Activated CD4-positive, alpha-beta memory T cell treated with anti-CD3 and anti-CD28 coated beads for 36 hours (primary cell): ENCODE measurements at regions not wholly inside any gene's neighbourhood (a gene's known extent, or its start where the extent isn't known, plus 50 kb on each side); places are given as distances from the start of the nearest gene placed in this dataset.

Experiments
- CTCF ChIA-PET: fragments of 350-600 bp; sonication (Branson Sonifier 250); formaldehyde crosslinking; loops from one replicate; lab custom pipeline; 2021; ENCODE audit warnings: antibody characterized with exemption, inconsistent platforms; lab: Charles Lee
- POLR2A ChIA-PET: fragments of 350-600 bp; sonication (Branson Sonifier 250); formaldehyde crosslinking; loops from one replicate; lab custom pipeline; 2021; ENCODE audit warnings: antibody characterized with exemption; lab: Charles Lee
- DNase-seq: peaks from one replicate; pipeline ENCODE4 v3.0.0-alpha.2; 2020
- H3K27ac Mint-ChIP-seq: one replicate; pipeline ENCODE4 v1.8.0; 2021; ENCODE audit warnings: mixed read lengths
- H3K27me3 Mint-ChIP-seq: one replicate; pipeline ENCODE4 v1.8.0; 2021; ENCODE audit warnings: mixed read lengths
- H3K36me3 Mint-ChIP-seq: one replicate; pipeline ENCODE4 v1.8.0; 2021; ENCODE audit warnings: mixed read lengths
- H3K4me1 Mint-ChIP-seq: one replicate; pipeline ENCODE4 v1.8.0; 2021; ENCODE audit warnings: low read depth, mixed read lengths
- H3K4me3 Mint-ChIP-seq: one replicate; pipeline ENCODE4 v1.8.0; 2021; ENCODE audit warnings: mild to moderate bottlenecking, mixed read lengths
- H3K9me3 Mint-ChIP-seq: one replicate; pipeline ENCODE4 v1.8.0; 2021; ENCODE audit warnings: mixed read lengths
- intact Hi-C: fragments of 100-400 bp; cut with micrococcal nuclease; formaldehyde crosslinking; loops from one replicate; pipeline ENCODE4 v1.15.1; 2023

- ChIA-PET CTCF (no interaction called here), POLR2A (no interaction called here)
- intact Hi-C loops = no loop called here
- Mint-ChIP-seq H3K27me3 (no peaks in the 10 kb centered on the region), H3K9me3 (no peaks in the 10 kb centered on the region), H3K27ac (no peak overlapping the region), H3K4me3 (no peak overlapping the region), H3K36me3 (no peaks in the 10 kb centered on the region), H3K4me1 (no peaks in the 10 kb centered on the region)
- DNase-seq = no peak
Observed at GRCh38 chr9:103674271-103674670, 419.8 kb upstream of the SMC2 start.

DNA sequence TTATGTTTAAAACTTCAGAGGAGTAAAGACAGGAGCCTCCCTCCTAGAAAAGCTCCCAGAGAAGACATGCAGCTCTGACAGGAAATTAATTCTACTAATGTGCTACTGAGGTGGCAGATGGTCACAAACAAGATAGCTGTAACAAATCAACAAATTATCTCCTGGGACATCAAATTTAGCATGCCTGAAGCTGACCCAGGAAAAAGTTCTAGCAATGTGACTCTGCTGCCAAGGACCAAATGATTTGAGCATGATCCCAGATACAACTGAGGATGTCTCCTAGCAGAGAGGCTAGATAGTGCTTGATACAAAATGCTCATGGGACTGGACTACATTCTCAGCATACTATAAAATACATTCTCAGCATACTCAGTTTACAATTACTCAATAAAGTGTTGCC, 413.5 kb upstream of the SMC2 start:
- intact Hi-C loops = no loop called here
- Mint-ChIP-seq H3K4me3 (no peak overlapping the region), H3K36me3 (no peaks in the 10 kb centered on the region), H3K4me1 (no peaks in the 10 kb centered on the region), H3K27ac (no peak overlapping the region), H3K9me3 (no peaks in the 10 kb centered on the region), H3K27me3 (no peaks in the 10 kb centered on the region)
- POLR2A ChIA-PET = no interaction called here
- no peak for DNase-seq
- CTCF ChIA-PET = no interaction called here

GRCh38 chr9:103681435-103681834, 412.7 kb upstream of the SMC2 start:
- Mint-ChIP-seq H3K27me3 (no peaks in the 10 kb centered on the region), H3K27ac (no peak overlapping the region)
- POLR2A ChIA-PET = no interaction called here

DNA sequence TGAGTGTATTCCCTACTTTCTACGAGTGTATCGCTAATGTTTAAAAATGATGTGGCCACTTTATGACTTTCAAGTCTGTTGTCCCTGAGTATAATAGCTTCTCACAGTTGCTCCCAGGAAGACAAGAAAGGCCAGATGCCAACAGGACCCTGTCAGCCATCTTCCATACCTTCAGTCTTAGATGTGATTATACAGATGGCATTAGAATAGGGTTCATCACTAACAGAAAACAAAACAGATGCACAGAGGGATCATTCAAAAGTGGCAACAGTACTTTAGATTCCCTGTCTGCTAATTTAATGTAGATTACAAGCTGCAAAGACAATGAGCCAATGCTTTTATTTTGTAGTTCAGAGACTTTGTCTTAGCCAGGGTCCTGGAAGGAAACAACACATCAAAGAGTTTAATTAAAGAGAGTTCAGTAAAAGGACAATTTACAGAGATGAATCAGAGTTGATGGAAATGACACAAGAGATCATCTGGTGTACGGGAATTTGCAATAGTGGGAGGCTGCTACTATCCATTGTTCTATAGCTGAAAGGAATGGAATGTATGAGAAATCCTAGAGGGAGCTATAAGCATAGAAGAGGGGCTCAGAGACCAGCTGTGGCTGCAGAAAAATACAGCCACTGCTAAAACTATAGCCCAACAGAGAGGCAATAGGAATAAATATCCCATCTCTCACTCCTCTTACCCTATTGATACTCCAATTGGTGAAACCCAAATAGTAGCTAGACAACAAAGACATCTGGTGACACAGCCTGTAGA, 393.7 kb upstream of the SMC2 start:
- ChIA-PET POLR2A (no interaction called here), CTCF (no interaction called here)
- Mint-ChIP-seq H3K9me3 (no peaks in the 10 kb centered on the region), H3K27me3 (no peaks in the 10 kb centered on the region), H3K36me3 (no peaks in the 10 kb centered on the region), H3K4me3 (no peak overlapping the region), H3K4me1 (no peaks in the 10 kb centered on the region), H3K27ac (no peak overlapping the region)
- no peak for DNase-seq
- intact Hi-C loops = no loop called here

More at GRCh38 chr9:103681435-103681834, 412.7 kb upstream of the SMC2 start:
- H3K9me3 Mint-ChIP-seq = no peaks in the 10 kb centered on the region
- no peak overlapping the region for H3K4me3 Mint-ChIP-seq
- intact Hi-C loops = no loop called here
- no peaks in the 10 kb centered on the region for H3K4me1 Mint-ChIP-seq
- H3K36me3 Mint-ChIP-seq = no peaks in the 10 kb centered on the region
- DNase-seq = no peak
- CTCF ChIA-PET = no interaction called here

DNA sequence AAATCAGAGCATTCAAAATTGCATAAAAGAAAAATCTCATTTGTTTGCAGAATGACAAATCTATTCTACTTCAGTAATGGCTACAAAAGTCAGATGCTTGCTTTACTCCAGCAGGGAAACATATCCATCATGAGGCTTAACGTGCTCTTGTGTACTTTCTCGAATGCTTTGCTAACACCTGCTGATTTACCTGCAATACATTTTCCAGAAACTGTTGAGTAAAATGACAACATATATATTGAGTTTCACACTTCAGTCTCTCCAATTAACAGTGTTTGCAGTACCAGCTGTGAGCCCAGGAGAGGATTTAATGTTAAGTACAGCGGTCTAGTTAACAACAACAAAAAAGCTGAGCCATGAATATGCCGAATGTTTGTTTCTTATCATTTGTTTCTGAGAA, 391.5 kb upstream of the SMC2 start:
- ChIA-PET CTCF (no interaction called here), POLR2A (no interaction called here)
- H3K27ac Mint-ChIP-seq = no peak overlapping the region
- H3K36me3 Mint-ChIP-seq = no peaks in the 10 kb centered on the region
- no peaks in the 10 kb centered on the region for H3K4me1 Mint-ChIP-seq
- H3K4me3 Mint-ChIP-seq = no peak overlapping the region
- no peak for DNase-seq
- no peaks in the 10 kb centered on the region for H3K9me3 Mint-ChIP-seq
- no peaks in the 10 kb centered on the region for H3K27me3 Mint-ChIP-seq
- intact Hi-C loops = no loop called here

DNA sequence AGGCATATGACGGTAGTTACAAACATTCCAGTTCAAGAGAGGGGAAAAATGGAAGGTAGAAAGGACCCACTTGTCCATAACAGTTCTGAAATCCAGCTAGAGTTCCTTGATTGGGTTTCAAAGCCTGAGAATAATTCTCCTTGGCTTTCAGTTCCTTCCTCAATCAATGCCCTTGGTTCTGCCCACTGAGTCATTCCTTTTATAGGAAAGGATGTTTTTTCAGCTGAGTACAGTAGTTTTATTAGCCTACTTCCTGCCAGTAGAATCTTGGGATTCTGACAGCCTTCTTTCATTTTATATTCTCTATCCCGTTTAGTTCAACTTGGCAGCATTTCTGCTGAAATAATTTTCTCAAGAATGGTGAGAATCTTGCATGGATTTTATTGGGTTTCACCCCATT, 386.9 kb upstream of the SMC2 start:
- Mint-ChIP-seq H3K27me3 (no peaks in the 10 kb centered on the region), H3K4me3 (no peak overlapping the region), H3K9me3 (peaks cover 3% of the 10 kb centered on the region), H3K36me3 (no peaks in the 10 kb centered on the region), H3K4me1 (no peaks in the 10 kb centered on the region), H3K27ac (no peak overlapping the region)
- no peak for DNase-seq
- intact Hi-C loops = no loop called here
- ChIA-PET POLR2A (no interaction called here), CTCF (no interaction called here)

- Mint-ChIP-seq H3K27ac (no peak overlapping the region), H3K27me3 (no peaks in the 10 kb centered on the region), H3K36me3 (no peaks in the 10 kb centered on the region), H3K4me1 (no peaks in the 10 kb centered on the region), H3K9me3 (peaks cover 3% of the 10 kb centered on the region), H3K4me3 (no peak overlapping the region)
- CTCF ChIA-PET = no interaction called here
- intact Hi-C loops = no loop called here
- DNase-seq = no peak
- POLR2A ChIA-PET = no interaction called here
Observed at GRCh38 chr9:103709366-103709765, 384.7 kb upstream of the SMC2 start.

GRCh38 chr9:103713631-103714030, 380.5 kb upstream of the SMC2 start:
- H3K27me3 Mint-ChIP-seq = no peaks in the 10 kb centered on the region

DNA sequence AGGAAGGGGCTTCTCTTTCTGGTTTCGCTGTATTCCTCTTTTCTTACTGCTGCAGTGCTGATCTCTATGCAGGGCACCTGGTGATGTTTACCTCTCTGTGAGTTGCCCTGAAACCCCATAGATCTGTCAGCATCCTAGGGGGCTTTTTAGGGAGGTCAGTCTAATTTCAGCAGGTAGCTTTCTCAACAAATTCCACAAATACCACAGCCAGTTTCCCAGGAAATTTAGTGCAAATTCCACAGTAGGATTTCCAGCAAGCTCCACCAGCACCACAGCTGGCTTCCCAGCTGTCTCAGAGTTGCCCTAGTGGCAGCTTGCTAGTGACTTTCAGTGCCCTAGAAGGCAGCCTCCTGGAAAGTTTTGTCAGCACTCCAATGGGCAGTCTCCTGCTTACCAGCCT, 379.1 kb upstream of the SMC2 start:
- POLR2A ChIA-PET = no interaction called here
- H3K36me3 Mint-ChIP-seq = no peaks in the 10 kb centered on the region
- no peaks in the 10 kb centered on the region for H3K4me1 Mint-ChIP-seq
- no peak overlapping the region for H3K4me3 Mint-ChIP-seq
- H3K27ac Mint-ChIP-seq = no peak overlapping the region
- no peak for DNase-seq
- H3K9me3 Mint-ChIP-seq = peaks cover 3% of the 10 kb centered on the region
- CTCF ChIA-PET = no interaction called here
- intact Hi-C loops = no loop called here
- no peaks in the 10 kb centered on the region for H3K27me3 Mint-ChIP-seq

More at GRCh38 chr9:103713631-103714030, 380.5 kb upstream of the SMC2 start:
- Mint-ChIP-seq H3K4me3 (no peak overlapping the region), H3K27ac (no peak overlapping the region), H3K9me3 (peaks cover 3% of the 10 kb centered on the region), H3K36me3 (no peaks in the 10 kb centered on the region), H3K4me1 (no peaks in the 10 kb centered on the region)
- CTCF ChIA-PET = no interaction called here
- no peak for DNase-seq
- intact Hi-C loops = no loop called here
- POLR2A ChIA-PET = no interaction called here

- Mint-ChIP-seq H3K27me3 (no peaks in the 10 kb centered on the region), H3K36me3 (no peaks in the 10 kb centered on the region), H3K4me3 (no peak overlapping the region), H3K9me3 (no peaks in the 10 kb centered on the region), H3K4me1 (no peaks in the 10 kb centered on the region), H3K27ac (no peak overlapping the region)
- DNase-seq = no peak
- CTCF ChIA-PET = no interaction called here
- intact Hi-C loops = no loop called here
- POLR2A ChIA-PET = no interaction called here
Observed at GRCh38 chr9:103721056-103721455, 373.1 kb upstream of the SMC2 start.

DNA sequence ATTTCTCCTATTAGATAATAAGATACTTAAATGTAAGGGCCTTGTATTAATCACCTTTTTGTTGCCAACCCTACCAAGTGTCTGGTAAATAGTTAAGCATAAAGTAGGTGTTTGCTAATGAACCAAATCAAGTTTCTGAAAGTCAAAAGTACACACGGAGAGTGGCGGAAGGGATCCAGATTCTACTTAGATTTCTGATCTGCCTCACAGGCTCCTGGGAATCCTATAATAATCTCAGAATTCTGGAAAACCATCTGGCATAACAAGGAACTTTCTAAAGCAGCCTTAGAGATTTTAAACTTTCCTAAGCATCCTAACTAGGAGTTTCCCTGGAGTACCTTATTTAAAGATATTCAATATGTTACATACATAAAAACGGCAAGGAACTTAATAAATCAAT, 363.2 kb upstream of the SMC2 start:
- H3K27ac Mint-ChIP-seq = no peak overlapping the region
- DNase-seq = no peak
- no peak overlapping the region for H3K4me3 Mint-ChIP-seq
- no peaks in the 10 kb centered on the region for H3K4me1 Mint-ChIP-seq
- ChIA-PET CTCF (no interaction called here), POLR2A (no interaction called here)
- H3K36me3 Mint-ChIP-seq = no peaks in the 10 kb centered on the region
- H3K9me3 Mint-ChIP-seq = no peaks in the 10 kb centered on the region
- no peaks in the 10 kb centered on the region for H3K27me3 Mint-ChIP-seq
- intact Hi-C loops = no loop called here

GRCh38 chr9:103731541-103731940, 362.6 kb upstream of the SMC2 start:
- POLR2A ChIA-PET = no interaction called here
- intact Hi-C loops = no loop called here
- CTCF ChIA-PET = no interaction called here
- no peak overlapping the region for H3K27ac Mint-ChIP-seq
- no peaks in the 10 kb centered on the region for H3K36me3 Mint-ChIP-seq
- H3K9me3 Mint-ChIP-seq = no peaks in the 10 kb centered on the region
- no peaks in the 10 kb centered on the region for H3K4me1 Mint-ChIP-seq
- H3K27me3 Mint-ChIP-seq = no peaks in the 10 kb centered on the region
- H3K4me3 Mint-ChIP-seq = no peak overlapping the region
- DNase-seq = no peak

GRCh38 chr9:103734471-103734870, 359.6 kb upstream of the SMC2 start:
- CTCF ChIA-PET = no interaction called here
- H3K9me3 Mint-ChIP-seq = no peaks in the 10 kb centered on the region
- no peaks in the 10 kb centered on the region for H3K36me3 Mint-ChIP-seq
- DNase-seq = no peak
- no peaks in the 10 kb centered on the region for H3K4me1 Mint-ChIP-seq
- no peak overlapping the region for H3K4me3 Mint-ChIP-seq
- no peaks in the 10 kb centered on the region for H3K27me3 Mint-ChIP-seq
- H3K27ac Mint-ChIP-seq = no peak overlapping the region
- intact Hi-C loops = no loop called here
- POLR2A ChIA-PET = no interaction called here
